NCI-H2029 (cell line): ENCODE measurements at regions not wholly inside any gene's neighbourhood (a gene's known extent, or its start where the extent isn't known, plus 50 kb on each side); places are given as distances from the start of the nearest gene placed in this dataset.

Experiments used
- DNase-seq: peaks from one replicate; lab custom pipeline; 2025; lab: John Stamatoyannopoulos, UW

DNA sequence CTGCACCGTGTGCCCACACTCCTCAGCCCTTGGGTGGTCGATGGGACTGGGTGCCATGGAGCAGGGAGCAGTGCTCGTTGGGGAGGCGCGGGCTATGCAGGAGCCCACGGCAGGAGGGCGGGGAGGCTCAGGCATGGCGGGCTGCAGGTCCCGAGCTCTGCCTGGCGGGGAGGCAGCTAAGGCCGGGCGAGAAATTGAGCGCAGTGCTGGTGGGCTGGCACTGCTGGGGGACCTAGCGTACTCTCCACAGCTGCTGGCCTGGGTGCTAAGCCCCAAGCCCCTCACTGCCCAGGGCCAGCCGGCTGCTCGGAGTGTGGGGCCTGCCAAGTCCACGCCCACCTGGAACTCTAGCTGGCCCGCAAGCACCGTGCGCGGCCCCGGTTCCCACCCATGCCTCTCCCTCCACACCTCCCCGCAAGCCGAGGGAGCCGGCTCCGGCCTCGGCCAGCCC is 55.9 kb upstream of the ECI2 start:
- DNase-seq = no peak

GRCh38 chr6:4189249-4189648 is 53.9 kb upstream of the ECI2 start:
- no peak for DNase-seq

DNA sequence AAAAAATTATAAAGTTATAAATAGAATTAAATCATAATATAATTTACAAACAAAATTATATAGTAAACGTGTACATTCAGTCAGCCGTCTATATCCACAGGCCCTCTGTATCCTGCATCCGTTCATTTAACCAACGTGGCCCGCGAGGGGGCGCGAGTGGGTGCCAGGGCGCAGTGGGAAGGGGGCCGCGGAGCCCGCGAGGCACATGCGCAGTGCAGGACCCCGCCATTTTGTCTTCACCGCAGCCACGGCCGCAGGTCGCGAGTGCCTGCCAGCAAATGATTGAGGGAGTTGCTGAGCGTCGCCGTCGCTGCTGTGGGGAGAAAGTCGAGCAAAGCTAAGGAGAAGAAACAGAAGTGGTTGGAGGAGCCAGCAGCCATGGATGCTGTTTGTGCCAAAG is 53.4 kb upstream of the ECI2 start:
- no peak for DNase-seq

DNA sequence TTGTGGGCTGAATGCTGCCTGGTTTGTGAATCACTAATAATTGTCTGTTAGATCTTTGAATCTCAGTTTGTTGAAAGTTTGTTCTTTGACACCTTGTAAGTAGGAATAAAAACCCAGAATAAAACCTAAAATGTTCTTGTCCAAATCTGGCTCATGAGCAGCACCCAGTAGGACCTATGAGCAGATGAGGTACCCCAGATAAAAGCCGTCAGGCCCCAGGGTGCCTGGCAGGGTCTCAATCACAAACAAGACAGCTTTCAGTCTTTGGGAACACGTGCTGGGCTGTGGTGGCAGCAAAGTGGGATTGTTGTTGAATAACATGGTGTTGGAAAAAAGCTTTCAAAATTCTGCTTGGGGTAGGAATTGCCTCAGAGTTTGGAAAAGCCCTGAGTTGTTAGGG is 52.1 kb upstream of the ECI2 start:
- no peak for DNase-seq

- no peak for DNase-seq
Measured at GRCh38 chr6:4186385-4186784, 51.0 kb upstream of the ECI2 start.

DNA sequence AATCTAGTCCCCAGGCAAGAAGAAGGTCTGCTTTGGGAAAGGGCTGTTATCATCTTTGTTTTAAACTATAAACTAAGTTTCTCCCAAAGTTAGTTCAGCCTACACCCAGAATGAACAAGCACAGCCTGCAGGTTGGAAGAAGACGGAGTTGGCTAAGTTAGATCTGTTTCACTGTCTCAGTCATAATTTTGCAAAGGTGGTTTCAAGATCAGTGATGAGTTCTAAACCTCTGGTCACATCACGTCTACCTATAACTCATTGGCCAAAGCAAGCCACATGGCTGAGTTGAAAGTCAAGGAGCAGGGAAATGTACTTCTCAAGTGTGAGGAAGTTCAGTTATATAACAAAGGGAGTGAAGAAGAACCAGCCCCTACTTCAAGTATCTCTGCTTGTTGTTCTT is 50.5 kb upstream of the ECI2 start:
- no peak for DNase-seq

GRCh38 chr6:4185419-4185818 is 50.0 kb upstream of the ECI2 start:
- no peak for DNase-seq
